Testis (tissue), 2 donors: ENCODE measurements at regions not wholly inside any gene's neighbourhood (a gene's known extent, or its start where the extent isn't known, plus 50 kb on each side); places are given as distances from the start of the nearest gene placed in this dataset.

Experiments used
- CTCF ChIP-seq, 3 experiments: fragments of 450-650 bp in 2 of 3; fragments of 200-600 bp in 1 of 3; sonication (generic) in 1 of 3; IDR thresholded peaks; one replicate each; pipeline ENCODE4 v1.5.1; 2016 to 2019; ENCODE audit warnings: antibody characterized with exemption in 3 of 3, mild to moderate bottlenecking in 2 of 3, moderate library complexity in 1 of 3
- POLR2A ChIP-seq: fragments of 450-650 bp; IDR thresholded peaks from one replicate; pipeline ENCODE4 v1.6.1; 2017; ENCODE audit warnings: antibody characterized with exemption, mild to moderate bottlenecking, moderate library complexity

GRCh38 chr3:22691407-22691806, 511.7 kb upstream of the UBE2E2 start:
- TF ChIP-seq POLR2A (no peak), CTCF (IDR thresholded peaks at IDR 0.05) (no peak)
